ENCODE measurements at regions not wholly inside any gene's neighbourhood (a gene's known extent, or its start where the extent isn't known, plus 50 kb on each side); places are given as distances from the start of the nearest gene placed in this dataset.
"Not testable (repeated sequence)": the region's sequence is repeated elsewhere in the genome, so short reads cannot be mapped to it uniquely, and the experiment has no call there.

- Histone ChIP-seq H3K4me1 (peaks cover 7% of the 10 kb centered on the region), H3K27ac (no peak overlapping the region), H3K36me3 (no peaks in the 10 kb centered on the region), H3K27me3 (ENCODE audit: low read depth) (no peaks in the 10 kb centered on the region), H3K4me3 (no peak overlapping the region), H3K9me3 (no peaks in the 10 kb centered on the region)
- DNase-seq (no peak), ATAC-seq (no peak)
- TF ChIP-seq CTCF (IDR thresholded peaks at IDR 0.05) = no peak
- intact Hi-C loops (cut with DNase I) = no loop called here
Observed at GRCh38 chr17:72381597-72382397, 261.0 kb downstream of the SOX9 start.

GRCh38 chr17:72382971-72383722 is 262.3 kb downstream of the SOX9 start:
- ATAC-seq (peak in 1 of 2 donors; percentile 52), DNase-seq (no peak)
- H3K36me3 ChIP-seq = no peaks in the 10 kb centered on the region
- TF ChIP-seq CTCF (IDR thresholded peaks at IDR 0.05) = no peak
- no peaks in the 10 kb centered on the region for H3K9me3 ChIP-seq
- H3K27ac ChIP-seq = no peak overlapping the region
- intact Hi-C loops (cut with DNase I) = no loop called here
- H3K4me1 ChIP-seq = peaks cover 7% of the 10 kb centered on the region
- no peaks in the 10 kb centered on the region for H3K27me3 ChIP-seq (ENCODE audit: low read depth)
- no peak overlapping the region for H3K4me3 ChIP-seq

GRCh38 chr17:72385475-72385874 is 264.7 kb downstream of the SOX9 start:
- Histone ChIP-seq H3K27ac (no peak overlapping the region), H3K9me3 (no peaks in the 10 kb centered on the region), H3K4me3 (no peak overlapping the region), H3K36me3 (no peaks in the 10 kb centered on the region), H3K4me1 (peaks cover 7% of the 10 kb centered on the region), H3K27me3 (ENCODE audit: low read depth) (no peaks in the 10 kb centered on the region)
- ATAC-seq = no peak
- TF ChIP-seq CTCF (IDR thresholded peaks at IDR 0.05) = no peak
- intact Hi-C loops (cut with DNase I) = no loop called here
- no peak for DNase-seq

GRCh38 chr17:72386173-72386572 is 265.4 kb downstream of the SOX9 start:
- ATAC-seq; intact Hi-C loops (cut with DNase I); H3K27me3 ChIP-seq (ENCODE audit: low read depth): not testable (repeated sequence)

GRCh38 chr17:72386619-72387237 is 265.9 kb downstream of the SOX9 start:
- no peak for DNase-seq
- no peak for ATAC-seq
- H3K27me3 ChIP-seq (ENCODE audit: low read depth) = no peaks in the 10 kb centered on the region
- H3K9me3 ChIP-seq = no peaks in the 10 kb centered on the region
- no peak overlapping the region for H3K4me3 ChIP-seq
- no peak overlapping the region for H3K27ac ChIP-seq
- intact Hi-C loops (cut with DNase I) = no loop called here
- no peak for TF ChIP-seq CTCF (IDR thresholded peaks at IDR 0.05)
- peaks cover 7% of the 10 kb centered on the region for H3K4me1 ChIP-seq
- no peaks in the 10 kb centered on the region for H3K36me3 ChIP-seq

More at GRCh38 chr17:72386173-72386572, 265.4 kb downstream of the SOX9 start:
- H3K36me3 ChIP-seq, H3K4me1 ChIP-seq, DNase-seq, H3K27ac ChIP-seq, H3K9me3 ChIP-seq, H3K4me3 ChIP-seq: not testable (repeated sequence)
